OCI-LY1 (cell line): ENCODE measurements at regions not wholly inside any gene's neighbourhood (a gene's known extent, or its start where the extent isn't known, plus 50 kb on each side); places are given as distances from the start of the nearest gene placed in this dataset.

Source experiments
- EZH2 ChIP-seq: fragments of 200-600 bp; sonication (generic), shearing (Covaris generic); IDR thresholded peaks from 2 replicates; pipeline ENCODE4 v1.8.0; 2017; ENCODE audit warnings: borderline replicate concordance, mixed run types, mild to moderate bottlenecking, antibody characterized with exemption, low read length, moderate library complexity, mixed read lengths
- TF ChIP-seq, protein P1 (sequence below): fragments of 200-600 bp; sonication (generic), shearing (Covaris generic); IDR thresholded peaks from 2 replicates; pipeline ENCODE4 v1.5.1; 2017; ENCODE audit warnings: mild to moderate bottlenecking, antibody characterized with exemption, low read length, moderate library complexity, mixed read lengths

DNA sequence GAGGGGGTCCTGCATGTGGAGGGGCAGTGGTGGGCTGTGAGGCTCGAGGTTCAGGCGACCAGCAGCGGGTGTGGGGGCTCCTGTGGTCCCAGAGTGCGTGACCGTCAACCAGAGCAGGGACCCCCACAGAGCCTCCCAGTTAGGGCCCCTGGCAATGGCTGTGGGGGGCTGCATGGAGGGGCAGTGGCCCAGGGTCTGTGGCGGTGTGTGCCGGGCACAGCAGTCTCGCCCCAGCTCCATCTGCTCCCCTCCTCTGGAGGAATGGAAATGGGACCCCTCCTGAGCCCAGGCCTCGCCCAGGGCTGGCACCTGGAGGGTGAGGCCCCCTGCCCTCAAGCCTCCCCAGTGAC is 210.8 kb upstream of the C14orf180 start:
- TF ChIP-seq, protein P1, sequence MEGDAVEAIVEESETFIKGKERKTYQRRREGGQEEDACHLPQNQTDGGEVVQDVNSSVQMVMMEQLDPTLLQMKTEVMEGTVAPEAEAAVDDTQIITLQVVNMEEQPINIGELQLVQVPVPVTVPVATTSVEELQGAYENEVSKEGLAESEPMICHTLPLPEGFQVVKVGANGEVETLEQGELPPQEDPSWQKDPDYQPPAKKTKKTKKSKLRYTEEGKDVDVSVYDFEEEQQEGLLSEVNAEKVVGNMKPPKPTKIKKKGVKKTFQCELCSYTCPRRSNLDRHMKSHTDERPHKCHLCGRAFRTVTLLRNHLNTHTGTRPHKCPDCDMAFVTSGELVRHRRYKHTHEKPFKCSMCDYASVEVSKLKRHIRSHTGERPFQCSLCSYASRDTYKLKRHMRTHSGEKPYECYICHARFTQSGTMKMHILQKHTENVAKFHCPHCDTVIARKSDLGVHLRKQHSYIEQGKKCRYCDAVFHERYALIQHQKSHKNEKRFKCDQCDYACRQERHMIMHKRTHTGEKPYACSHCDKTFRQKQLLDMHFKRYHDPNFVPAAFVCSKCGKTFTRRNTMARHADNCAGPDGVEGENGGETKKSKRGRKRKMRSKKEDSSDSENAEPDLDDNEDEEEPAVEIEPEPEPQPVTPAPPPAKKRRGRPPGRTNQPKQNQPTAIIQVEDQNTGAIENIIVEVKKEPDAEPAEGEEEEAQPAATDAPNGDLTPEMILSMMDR = no peak
- no peak for TF ChIP-seq EZH2
